ENCODE measurements at regions not wholly inside any gene's neighbourhood (a gene's known extent, or its start where the extent isn't known, plus 50 kb on each side); places are given as distances from the start of the nearest gene placed in this dataset.
"Not testable (repeated sequence)": the region's sequence is repeated elsewhere in the genome, so short reads cannot be mapped to it uniquely, and the experiment has no call there.

- DNase-seq (ENCODE audit: low read depth in 3 of 3): no peak
Observed at GRCh38 chr15:95734422-95735316, 595.8 kb upstream of the NR2F2 start.

- DNase-seq (ENCODE audit: low read depth in 3 of 3): no peak
Observed at GRCh38 chr15:95737060-95737459, 593.4 kb upstream of the NR2F2 start.

GRCh38 chr15:95739131-95739530 is 591.4 kb upstream of the NR2F2 start:
- no peak for DNase-seq (ENCODE audit: low read depth in 3 of 3)

GRCh38 chr15:95741830-95742229 is 588.7 kb upstream of the NR2F2 start:
- DNase-seq (ENCODE audit: low read depth in 3 of 3): no peak

GRCh38 chr15:95742256-95742655 is 588.2 kb upstream of the NR2F2 start:
- no peak for DNase-seq (ENCODE audit: low read depth in 3 of 3)

GRCh38 chr15:95742836-95743235 is 587.7 kb upstream of the NR2F2 start:
- no peak for DNase-seq (ENCODE audit: low read depth in 3 of 3)

GRCh38 chr15:95757171-95757570 is 573.3 kb upstream of the NR2F2 start:
- DNase-seq (ENCODE audit: low read depth in 3 of 3): no peak

GRCh38 chr15:95758451-95758850 is 572.0 kb upstream of the NR2F2 start:
- no peak for DNase-seq (ENCODE audit: low read depth in 3 of 3)

- DNase-seq (ENCODE audit: low read depth in 3 of 3): no peak
Observed at GRCh38 chr15:95758851-95759250, 571.6 kb upstream of the NR2F2 start.

- DNase-seq (ENCODE audit: low read depth in 3 of 3): no peak
Observed at GRCh38 chr15:95760508-95760907, 570.0 kb upstream of the NR2F2 start.

GRCh38 chr15:95761501-95762165 is 568.9 kb upstream of the NR2F2 start:
- DNase-seq (ENCODE audit: low read depth in 3 of 3): no peak

GRCh38 chr15:95763426-95763825 is 567.1 kb upstream of the NR2F2 start:
- no peak for DNase-seq (ENCODE audit: low read depth in 3 of 3)

- DNase-seq (ENCODE audit: low read depth in 3 of 3): no peak
Observed at GRCh38 chr15:95765161-95765560, 565.3 kb upstream of the NR2F2 start.

GRCh38 chr15:95770196-95770595 is 560.3 kb upstream of the NR2F2 start:
- no peak for DNase-seq (ENCODE audit: low read depth in 3 of 3)

GRCh38 chr15:95772982-95773381 is 557.5 kb upstream of the NR2F2 start:
- DNase-seq (ENCODE audit: low read depth in 3 of 3): no peak

GRCh38 chr15:95784508-95784907 is 546.0 kb upstream of the NR2F2 start:
- no peak for DNase-seq (ENCODE audit: low read depth in 3 of 3)

GRCh38 chr15:95785276-95785675 is 545.2 kb upstream of the NR2F2 start:
- DNase-seq (ENCODE audit: low read depth in 3 of 3): not testable (repeated sequence)

GRCh38 chr15:95793231-95793630 is 537.3 kb upstream of the NR2F2 start:
- DNase-seq (ENCODE audit: low read depth in 3 of 3): no peak

GRCh38 chr15:95795386-95795785 is 535.1 kb upstream of the NR2F2 start:
- no peak for DNase-seq (ENCODE audit: low read depth in 3 of 3)

- no peak for DNase-seq (ENCODE audit: low read depth in 3 of 3)
Observed at GRCh38 chr15:95799286-95800200, 531.0 kb upstream of the NR2F2 start.

- no peak for DNase-seq (ENCODE audit: low read depth in 3 of 3)
Observed at GRCh38 chr15:95804484-95804883, 526.0 kb upstream of the NR2F2 start.

- no peak for DNase-seq (ENCODE audit: low read depth in 3 of 3)
Observed at GRCh38 chr15:95812491-95812890, 518.0 kb upstream of the NR2F2 start.
